HG02852 (cell line): ENCODE measurements at regions not wholly inside any gene's neighbourhood (a gene's known extent, or its start where the extent isn't known, plus 50 kb on each side); places are given as distances from the start of the nearest gene placed in this dataset.

Source experiments
- ATAC-seq: cut with Tn5 transposase; IDR thresholded peaks from one replicate; pipeline ENCODE4 v1.9.1; 2021; ENCODE audit warnings: mild to moderate bottlenecking, moderate library complexity; ENCODE audit not compliant: unreplicated experiment

- ATAC-seq = no peak
Measured at GRCh38 chr6:156107624-156108101, 652.0 kb upstream of the NOX3 start.

- no peak for ATAC-seq
Measured at GRCh38 chr6:156102129-156102528, 646.5 kb upstream of the NOX3 start.

GRCh38 chr6:156098839-156099238 lies 643.2 kb upstream of the NOX3 start:
- ATAC-seq = no peak

GRCh38 chr6:156087487-156087886 lies 631.8 kb upstream of the NOX3 start:
- ATAC-seq = no peak

GRCh38 chr6:156082012-156082411 lies 626.4 kb upstream of the NOX3 start:
- ATAC-seq = no peak

GRCh38 chr6:156080371-156080770 lies 624.7 kb upstream of the NOX3 start:
- no peak for ATAC-seq

- no peak for ATAC-seq
Measured at GRCh38 chr6:156068881-156069280, 613.2 kb upstream of the NOX3 start.

GRCh38 chr6:156065849-156066248 lies 610.2 kb upstream of the NOX3 start:
- no peak for ATAC-seq

- no peak for ATAC-seq
Measured at GRCh38 chr6:156062091-156062563, 606.5 kb upstream of the NOX3 start.

- no peak for ATAC-seq
Measured at GRCh38 chr6:156061465-156061864, 605.8 kb upstream of the NOX3 start.

- no peak for ATAC-seq
Measured at GRCh38 chr6:156060013-156060412, 604.4 kb upstream of the NOX3 start.

GRCh38 chr6:156058356-156058755 lies 602.7 kb upstream of the NOX3 start:
- ATAC-seq = no peak

- no peak for ATAC-seq
Measured at GRCh38 chr6:156057869-156058268, 602.2 kb upstream of the NOX3 start.

GRCh38 chr6:156056085-156056484 lies 600.4 kb upstream of the NOX3 start:
- ATAC-seq = no peak

- no peak for ATAC-seq
Measured at GRCh38 chr6:156053626-156054025, 598.0 kb upstream of the NOX3 start.

- ATAC-seq = no peak
Measured at GRCh38 chr6:156046841-156047449, 591.3 kb upstream of the NOX3 start.

- no peak for ATAC-seq
Measured at GRCh38 chr6:156046268-156046665, 590.6 kb upstream of the NOX3 start.

- no peak for ATAC-seq
Measured at GRCh38 chr6:156045401-156046267, 590.0 kb upstream of the NOX3 start.

- ATAC-seq = no peak
Measured at GRCh38 chr6:156033598-156033997, 578.0 kb upstream of the NOX3 start.

GRCh38 chr6:156031516-156031915 lies 575.9 kb upstream of the NOX3 start:
- ATAC-seq = no peak

GRCh38 chr6:156030053-156030452 lies 574.4 kb upstream of the NOX3 start:
- ATAC-seq = no peak
